ENCODE measurements at regions not wholly inside any gene's neighbourhood (a gene's known extent, or its start where the extent isn't known, plus 50 kb on each side); places are given as distances from the start of the nearest gene placed in this dataset.

GRCh38 chr5:141790630-141791029 is 87.6 kb downstream of the PCDH1 start:
- H3K27ac ChIP-seq = no peak overlapping the region
- POLR2A ChIA-PET (ENCODE audit: low non-redundant PET) = no interaction called here
- TF ChIP-seq CTCF (conservative IDR thresholded peaks at IDR 0.05; ENCODE audit: low read depth) = no peak
- DNase-seq (ENCODE audit: low spot score) = no peak
- CTCF ChIA-PET = interaction anchor here (0.7 to 1.2 kb wide), 2 partner anchors 21 to 29 kb away, joined by 3 read pairs; no protein-coding TSS in a partner anchor

- no peak overlapping the region for H3K27ac ChIP-seq
- no peak for TF ChIP-seq CTCF (conservative IDR thresholded peaks at IDR 0.05; ENCODE audit: low read depth)
- CTCF ChIA-PET = no interaction called here
- POLR2A ChIA-PET (ENCODE audit: low non-redundant PET) = no interaction called here
- no peak for DNase-seq (ENCODE audit: low spot score)
Observed at GRCh38 chr5:141789330-141789729, 88.9 kb downstream of the PCDH1 start.

DNA sequence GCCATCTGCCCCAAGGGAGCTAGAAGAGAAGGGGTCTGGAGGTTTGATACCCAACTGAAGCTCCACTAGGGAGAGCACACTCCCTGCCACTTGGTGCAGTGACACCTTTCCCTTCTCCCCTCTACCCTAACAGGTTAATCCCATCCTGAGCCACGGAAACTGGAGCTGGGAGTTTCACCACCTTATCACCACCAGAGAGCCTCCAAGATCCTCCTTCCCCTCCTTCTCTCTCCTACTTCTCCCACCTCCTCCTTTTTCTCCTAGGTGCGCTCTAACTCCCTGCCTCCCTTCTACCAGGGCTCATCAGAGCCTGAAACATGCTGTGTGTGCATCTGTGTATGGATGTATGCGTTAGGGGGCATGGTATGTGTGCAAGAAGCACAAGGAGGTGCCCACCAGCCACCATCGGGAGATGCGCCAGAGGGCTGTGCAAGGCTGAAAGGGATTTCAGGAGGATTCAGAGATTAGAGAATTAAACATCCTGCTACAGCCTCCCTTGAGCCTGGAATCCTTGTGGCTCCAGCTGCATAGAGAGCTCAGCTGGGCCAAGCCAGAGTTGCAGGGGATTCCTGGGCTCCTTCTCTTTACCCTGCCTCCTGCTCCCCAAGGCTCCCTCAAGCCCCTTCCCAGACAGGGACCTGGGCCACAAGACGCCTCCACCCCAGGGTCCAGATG is 89.8 kb downstream of the PCDH1 start:
- ChIA-PET POLR2A (ENCODE audit: low non-redundant PET) (no interaction called here), CTCF (interaction anchor here (0.9 to 1.1 kb wide), 2 partner anchors 18 to 31 kb away, joined by 3 to 4 read pairs; no protein-coding TSS in a partner anchor)

DNA sequence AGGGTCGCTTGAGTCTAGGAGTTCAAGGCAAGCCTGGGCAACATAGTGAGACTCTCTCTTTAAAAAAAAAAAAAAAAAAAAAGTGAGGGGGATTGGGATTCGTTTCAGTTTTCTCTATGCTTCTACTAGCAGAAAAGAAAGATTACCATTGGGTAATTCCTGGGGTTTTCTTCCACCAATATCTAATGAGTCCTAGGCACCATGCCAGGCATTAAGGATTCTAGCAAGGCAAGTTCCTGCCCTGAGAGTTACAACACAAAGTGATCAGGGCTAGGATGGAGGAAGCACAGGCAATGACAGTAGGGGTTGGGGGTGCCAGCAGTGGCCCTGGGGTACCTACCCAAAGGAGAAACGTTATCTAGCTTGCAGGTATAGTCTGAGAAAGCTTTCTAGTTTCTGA is 90.8 kb downstream of the PCDH1 start:
- no peak for DNase-seq (ENCODE audit: low spot score)
- no peak overlapping the region for H3K27ac ChIP-seq
- CTCF ChIA-PET = interaction anchor here (0.9 to 1.1 kb wide), 2 partner anchors 27 to 30 kb away, joined by 3 read pairs; no protein-coding TSS in a partner anchor
- TF ChIP-seq CTCF (conservative IDR thresholded peaks at IDR 0.05; ENCODE audit: low read depth) = no peak
- POLR2A ChIA-PET (ENCODE audit: low non-redundant PET) = no interaction called here

More for the DNA sequence above, 89.8 kb downstream of the PCDH1 start:
- DNase-seq (ENCODE audit: low spot score) = no peak
- no peak overlapping the region for H3K27ac ChIP-seq
- TF ChIP-seq CTCF (conservative IDR thresholded peaks at IDR 0.05; ENCODE audit: low read depth) = no peak

GRCh38 chr5:141786700-141787099 is 91.5 kb downstream of the PCDH1 start:
- no peak overlapping the region for H3K27ac ChIP-seq
- POLR2A ChIA-PET (ENCODE audit: low non-redundant PET) = no interaction called here
- no peak for TF ChIP-seq CTCF (conservative IDR thresholded peaks at IDR 0.05; ENCODE audit: low read depth)
- DNase-seq (ENCODE audit: low spot score) = no peak
- CTCF ChIA-PET = interaction anchor here (1.5 kb wide), 1 partner anchor 92 kb away, joined by 4 read pairs; the partner anchor contains the start of gene PCDH1

DNA sequence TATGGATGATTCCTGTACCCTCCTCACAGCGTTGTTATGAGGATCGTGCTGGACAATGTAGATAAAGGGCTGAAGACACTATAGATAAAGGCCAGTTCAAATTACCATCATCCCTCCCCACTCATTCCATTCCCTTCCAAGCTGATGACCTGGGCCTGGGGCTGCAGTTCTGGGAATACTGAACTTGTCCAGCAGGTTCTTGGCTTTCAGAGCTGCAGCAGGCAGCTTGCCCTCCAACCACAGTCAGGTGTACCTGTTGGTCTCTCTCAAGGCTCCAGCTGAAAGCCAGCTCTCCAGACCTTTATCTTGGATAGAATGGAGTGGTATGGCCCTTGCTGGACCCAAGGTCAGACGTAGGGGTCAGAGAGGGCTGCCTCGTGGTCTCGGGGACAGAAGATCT is 92.5 kb downstream of the PCDH1 start:
- ChIA-PET POLR2A (ENCODE audit: low non-redundant PET) (no interaction called here), CTCF (interaction anchor here (0.6 to 1.5 kb wide), 3 partner anchors 28 to 176 kb away, joined by 3 to 4 read pairs (median 4); partner anchors contain the start of gene PCDH1)
- no peak for DNase-seq (ENCODE audit: low spot score)
- no peak overlapping the region for H3K27ac ChIP-seq
- no peak for TF ChIP-seq CTCF (conservative IDR thresholded peaks at IDR 0.05; ENCODE audit: low read depth)
